Right lung (tissue), 2 donors: ENCODE measurements at regions not wholly inside any gene's neighbourhood (a gene's known extent, or its start where the extent isn't known, plus 50 kb on each side); places are given as distances from the start of the nearest gene placed in this dataset.
A peak's percentile ranks its signal among the peaks of the same experiment; 100 is the strongest.

Experiments used
- DNase-seq, 2 donors: peaks; one replicate each; pipeline ENCODE4 v3.0.0-alpha.2; 2013

DNA sequence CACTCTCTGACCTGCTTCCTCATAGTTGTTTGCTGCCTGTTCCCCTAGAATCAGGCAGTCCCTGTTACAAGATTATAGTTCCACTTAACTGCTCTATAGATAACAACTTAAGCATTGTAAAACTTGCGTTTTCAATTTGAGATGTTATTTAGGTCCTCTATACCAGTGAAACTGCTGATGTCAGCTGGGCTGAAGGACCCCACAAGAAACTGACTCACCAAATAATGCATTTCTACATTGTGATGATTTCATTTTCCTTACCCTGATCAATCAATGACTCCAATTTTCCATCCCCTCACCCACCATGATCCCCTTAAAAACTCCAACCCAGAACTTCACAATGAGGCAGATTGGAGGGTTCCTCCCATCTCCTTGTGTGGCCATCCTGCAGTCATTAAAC is 280.7 kb downstream of the SLITRK1 start:
- no peak for DNase-seq

DNA sequence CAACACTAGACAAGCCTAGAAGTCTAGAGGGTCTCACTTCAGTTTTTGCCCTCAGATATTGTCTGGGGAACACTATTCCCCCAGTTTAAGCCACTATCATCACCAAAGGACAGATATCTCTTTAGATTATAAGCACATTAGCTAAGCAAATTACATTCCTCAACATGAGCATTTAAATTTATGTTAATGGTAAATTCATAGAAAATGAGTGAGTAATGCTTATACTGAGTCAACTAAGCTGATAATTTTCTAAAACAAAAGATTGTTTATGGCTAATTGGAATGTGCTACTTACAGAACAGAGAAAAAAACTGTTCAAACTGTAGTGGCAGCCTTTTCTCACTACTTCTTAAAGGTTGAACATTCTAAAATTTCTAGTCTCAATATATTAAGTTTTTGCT is 290.2 kb downstream of the SLITRK1 start:
- DNase-seq = no peak

DNA sequence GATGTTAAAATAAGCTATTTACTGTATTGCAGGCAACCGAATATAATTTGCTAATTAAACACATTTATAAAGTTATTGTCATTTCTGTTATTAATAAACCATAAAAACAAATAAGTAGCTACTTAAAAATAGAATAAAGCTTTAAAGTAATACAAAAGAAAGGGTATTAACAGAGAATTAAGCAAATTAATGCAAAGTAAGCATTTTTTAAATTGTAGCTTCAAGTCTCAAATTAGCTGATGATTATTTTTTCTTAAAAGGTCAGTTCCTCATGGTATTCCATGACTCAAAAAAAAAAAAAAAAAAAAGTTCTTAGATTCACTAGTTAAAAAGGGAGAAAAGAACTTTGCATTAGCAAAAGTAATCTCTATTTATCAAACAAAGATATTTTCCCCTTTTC is 292.5 kb downstream of the SLITRK1 start:
- DNase-seq = no peak

DNA sequence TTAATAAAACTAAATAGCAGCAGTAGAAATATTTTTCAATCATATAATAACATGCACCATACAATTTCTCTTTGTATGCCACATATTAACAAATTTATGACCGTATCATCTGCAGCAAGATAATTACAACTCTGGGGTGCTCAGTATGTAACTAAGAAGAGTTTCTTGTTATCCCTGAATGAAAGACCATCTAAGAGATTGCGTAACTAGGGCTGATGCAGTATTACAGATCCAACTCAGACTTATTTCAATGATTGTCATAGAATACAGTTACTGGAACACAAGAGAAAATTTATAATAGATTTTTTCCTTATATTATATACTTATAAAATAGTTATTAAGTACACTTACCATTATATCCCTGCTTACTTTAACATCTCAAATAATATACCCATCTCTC is 305.1 kb downstream of the SLITRK1 start:
- DNase-seq = no peak

DNA sequence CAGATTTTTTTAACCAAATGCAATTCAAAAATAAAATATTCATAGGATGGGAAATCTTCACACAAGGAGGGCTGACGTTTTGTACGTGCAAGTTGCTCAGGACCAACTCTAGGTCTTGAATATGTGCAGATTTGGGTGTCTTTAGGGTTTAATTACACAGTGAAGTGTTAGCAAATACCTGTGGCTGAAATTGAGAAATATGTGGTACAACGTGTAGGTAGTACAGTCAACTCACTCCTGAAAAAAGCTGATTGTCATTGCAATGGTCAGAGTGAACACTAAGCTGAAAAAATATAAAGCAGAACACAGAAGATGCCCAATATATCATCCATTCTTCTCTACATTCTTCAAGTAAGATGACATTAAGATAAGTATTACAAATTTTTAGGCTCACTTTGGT is 314.3 kb downstream of the SLITRK1 start:
- no peak for DNase-seq

DNA sequence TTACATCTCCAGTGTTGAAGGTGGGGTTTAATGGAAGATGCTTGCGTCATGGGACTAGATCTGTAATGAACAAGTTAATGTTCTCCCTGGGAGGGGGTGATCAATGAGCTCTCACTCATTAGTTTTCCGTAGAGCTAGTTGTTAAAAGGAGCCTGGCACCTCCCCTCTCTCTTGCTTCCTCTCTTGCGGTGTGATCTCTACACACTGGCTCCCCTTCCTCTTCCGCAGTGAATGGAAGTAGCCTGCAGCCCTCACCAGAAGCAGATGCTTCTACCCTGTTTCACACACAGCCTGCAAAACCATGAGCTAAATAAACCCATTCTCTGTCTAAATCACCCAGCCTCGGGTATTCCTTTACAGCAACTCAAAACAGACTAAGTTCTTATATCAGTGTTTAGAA is 318.8 kb downstream of the SLITRK1 start:
- no peak for DNase-seq

DNA sequence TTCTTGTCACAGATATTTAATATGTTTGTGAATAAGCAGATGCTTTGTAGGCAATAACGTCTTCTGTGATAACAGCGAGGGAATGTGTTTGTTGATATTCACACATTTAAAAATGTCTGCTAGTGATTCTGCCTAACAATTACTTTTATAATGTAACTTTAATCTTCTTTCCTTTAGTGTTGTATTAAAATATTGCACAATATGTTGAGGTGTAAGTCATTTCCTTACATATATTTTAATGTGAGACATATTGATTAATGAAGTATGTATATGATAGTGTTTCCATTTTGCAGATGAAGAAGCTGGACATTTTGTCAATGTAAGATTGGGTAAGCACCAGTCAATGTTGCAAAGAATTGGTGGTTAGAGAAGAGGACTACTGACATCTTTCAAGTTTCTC is 324.4 kb downstream of the SLITRK1 start:
- no peak for DNase-seq

DNA sequence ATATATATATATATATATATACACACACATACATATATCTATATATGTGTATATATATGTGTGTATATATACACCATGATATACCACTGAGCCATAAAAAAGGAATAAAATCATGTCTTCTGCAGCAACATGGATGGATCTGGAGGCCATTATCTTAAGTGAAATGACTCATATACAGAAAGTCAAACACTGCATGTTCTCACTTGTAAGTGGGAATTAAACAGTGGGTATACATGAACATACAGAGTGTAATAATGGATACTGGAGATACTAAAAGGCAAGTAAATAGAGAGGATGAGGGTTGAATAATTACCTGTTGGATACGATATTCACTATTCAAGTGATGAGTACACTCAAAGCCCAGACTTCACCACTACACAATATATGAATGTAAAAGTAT is 332.6 kb downstream of the SLITRK1 start:
- DNase-seq = no peak

DNA sequence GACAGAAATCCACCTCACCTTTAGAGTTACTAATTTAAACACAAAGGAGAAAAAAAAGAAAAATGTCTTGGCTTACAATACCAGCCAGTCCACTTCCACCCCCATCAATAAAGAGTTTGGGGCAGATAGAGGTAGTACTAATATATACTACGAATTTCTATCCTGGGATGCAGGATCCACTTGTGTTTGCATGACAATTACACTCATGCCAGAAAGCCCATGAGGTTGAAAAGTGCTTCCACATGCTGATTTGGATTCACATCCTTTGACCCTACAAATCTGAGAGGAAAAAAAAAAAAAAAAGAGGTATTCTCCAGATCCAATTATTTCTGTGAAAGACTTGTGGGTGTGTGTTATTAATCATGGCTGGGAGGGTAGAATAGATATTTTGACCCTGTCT is 335.2 kb downstream of the SLITRK1 start:
- no peak for DNase-seq

DNA sequence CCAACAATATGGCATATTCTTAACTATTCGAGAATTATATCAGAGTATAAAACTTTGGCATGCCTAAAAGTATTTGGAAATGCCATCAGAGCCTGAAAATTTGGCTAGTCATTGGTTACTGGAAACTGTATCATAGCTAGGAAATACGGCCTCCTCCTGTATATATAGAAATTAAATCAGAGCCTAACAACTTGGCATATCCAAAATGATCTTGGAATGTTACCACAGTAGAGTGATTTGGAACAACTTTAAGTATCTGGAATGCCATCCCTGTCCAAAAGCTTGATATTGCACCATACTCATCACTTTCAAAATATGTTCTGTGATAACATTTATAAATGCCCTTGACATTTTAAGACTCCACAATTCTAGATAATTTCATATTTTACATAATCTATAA is 335.8 kb downstream of the SLITRK1 start:
- no peak for DNase-seq

DNA sequence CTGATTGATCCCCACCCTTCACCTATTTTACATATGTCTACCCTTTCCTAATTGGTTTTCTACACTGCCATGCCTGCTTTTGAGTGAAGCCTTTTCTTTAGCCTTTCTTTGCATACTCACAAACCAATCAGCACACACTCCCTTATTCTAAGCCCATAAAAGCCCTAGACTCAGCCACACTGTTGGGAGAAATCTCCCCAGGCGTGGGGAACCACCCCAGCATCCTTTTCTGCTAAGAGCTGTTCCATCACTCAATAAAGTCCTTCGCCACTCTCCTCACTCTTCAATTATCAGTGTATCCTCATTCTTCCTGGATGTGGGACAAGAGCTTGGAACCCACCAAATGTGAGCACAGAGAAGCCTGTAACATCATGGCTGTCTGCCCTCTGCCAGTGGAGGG is 343.6 kb downstream of the SLITRK1 start:
- no peak for DNase-seq

DNA sequence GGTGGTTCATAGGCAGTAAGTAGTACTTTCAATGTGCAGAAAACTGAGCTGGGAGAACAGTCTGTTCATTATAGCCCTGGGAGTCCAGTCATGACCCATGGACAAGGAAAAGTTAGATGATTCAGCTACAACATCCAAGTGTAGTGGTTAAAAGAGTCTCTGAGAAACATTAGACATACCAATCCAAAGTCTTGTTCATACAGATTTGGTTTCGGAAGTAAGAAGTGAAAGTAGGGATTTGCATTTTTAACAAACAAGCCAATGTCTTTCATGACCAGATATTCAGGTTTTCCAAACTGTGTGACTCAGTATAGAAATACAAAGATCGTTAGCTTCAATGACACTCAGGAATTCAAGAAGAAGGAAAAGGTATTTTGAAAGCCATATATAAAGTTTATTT is 345.3 kb downstream of the SLITRK1 start:
- no peak for DNase-seq

DNA sequence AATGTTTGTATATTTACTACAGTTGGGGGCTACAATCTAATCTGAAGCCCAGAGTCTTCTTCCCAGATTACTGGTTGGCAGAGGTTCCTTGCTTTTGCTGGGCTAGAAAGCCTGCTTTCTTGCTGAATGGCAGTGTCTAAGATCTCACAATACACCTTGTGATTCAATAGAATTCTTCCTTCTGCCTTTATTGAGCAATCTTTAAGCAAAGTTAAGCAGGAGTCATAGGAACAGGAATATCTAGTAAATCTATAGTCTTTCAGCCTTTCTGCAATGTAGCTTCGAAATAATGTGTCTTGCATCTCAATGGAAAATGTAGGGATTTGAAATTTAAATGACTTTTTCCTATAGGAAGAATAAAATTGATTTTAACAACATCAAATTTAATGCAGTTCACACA is 346.1 kb downstream of the SLITRK1 start:
- no peak for DNase-seq

DNA sequence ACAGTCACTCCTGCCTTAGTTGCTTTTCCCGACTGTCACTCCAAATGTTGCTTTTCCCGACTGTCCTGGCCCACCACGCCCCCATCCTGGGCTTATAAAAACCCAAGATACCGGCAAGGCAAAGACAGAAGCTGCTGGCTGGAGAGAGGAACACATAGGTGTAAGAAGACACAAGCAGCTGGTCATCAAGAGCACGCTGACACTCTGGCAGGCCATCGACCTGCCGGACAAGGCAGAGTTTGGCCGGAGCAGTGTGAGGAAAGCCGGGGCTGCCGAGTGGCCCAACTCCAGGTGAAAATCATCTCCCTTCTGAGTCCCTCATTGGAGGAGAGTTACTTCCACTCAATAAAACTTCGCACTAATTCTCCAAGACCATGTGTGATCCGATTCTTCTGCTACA is 349.5 kb downstream of the SLITRK1 start:
- DNase-seq = no peak

DNA sequence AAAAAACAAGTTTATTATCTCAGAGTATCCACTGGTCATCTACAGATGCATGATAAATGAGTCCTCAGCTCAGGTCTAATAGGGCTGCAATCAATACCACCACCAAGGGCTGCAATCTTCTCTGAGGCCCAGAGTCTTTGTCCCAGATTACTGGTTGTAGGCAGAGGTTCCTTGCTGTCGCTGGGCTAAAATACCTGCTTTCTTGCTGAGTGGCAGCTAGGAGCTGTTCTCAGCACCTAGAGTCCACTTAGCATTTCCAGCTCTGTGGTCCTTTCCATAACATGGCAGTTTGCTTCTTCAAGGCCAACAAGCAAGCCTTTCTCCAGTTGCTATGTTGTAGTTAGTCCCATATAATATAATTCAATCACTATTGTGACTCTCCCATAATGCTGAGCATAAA is 351.3 kb downstream of the SLITRK1 start:
- no peak for DNase-seq

DNA sequence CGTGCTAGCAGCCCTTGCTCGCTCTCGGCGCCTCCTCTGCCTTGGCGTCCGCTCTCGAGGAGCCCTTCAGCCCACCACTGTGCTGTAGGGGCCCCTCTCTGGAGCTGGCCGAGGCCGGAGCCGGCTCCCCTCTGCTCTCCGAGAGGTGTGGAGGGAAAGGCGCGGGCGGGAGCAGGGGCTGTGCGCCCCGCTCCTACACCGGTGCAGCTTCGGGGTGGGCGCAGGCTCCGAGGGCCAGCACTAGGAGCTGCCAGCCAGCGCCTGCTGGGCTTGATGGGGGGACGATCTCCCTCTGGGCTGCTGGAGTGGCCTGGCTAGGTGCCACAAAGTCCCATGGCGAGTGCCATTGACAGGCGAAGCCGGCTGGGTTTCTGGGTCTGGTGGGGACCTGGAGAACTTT is 365.5 kb downstream of the SLITRK1 start:
- DNase-seq = no peak

DNA sequence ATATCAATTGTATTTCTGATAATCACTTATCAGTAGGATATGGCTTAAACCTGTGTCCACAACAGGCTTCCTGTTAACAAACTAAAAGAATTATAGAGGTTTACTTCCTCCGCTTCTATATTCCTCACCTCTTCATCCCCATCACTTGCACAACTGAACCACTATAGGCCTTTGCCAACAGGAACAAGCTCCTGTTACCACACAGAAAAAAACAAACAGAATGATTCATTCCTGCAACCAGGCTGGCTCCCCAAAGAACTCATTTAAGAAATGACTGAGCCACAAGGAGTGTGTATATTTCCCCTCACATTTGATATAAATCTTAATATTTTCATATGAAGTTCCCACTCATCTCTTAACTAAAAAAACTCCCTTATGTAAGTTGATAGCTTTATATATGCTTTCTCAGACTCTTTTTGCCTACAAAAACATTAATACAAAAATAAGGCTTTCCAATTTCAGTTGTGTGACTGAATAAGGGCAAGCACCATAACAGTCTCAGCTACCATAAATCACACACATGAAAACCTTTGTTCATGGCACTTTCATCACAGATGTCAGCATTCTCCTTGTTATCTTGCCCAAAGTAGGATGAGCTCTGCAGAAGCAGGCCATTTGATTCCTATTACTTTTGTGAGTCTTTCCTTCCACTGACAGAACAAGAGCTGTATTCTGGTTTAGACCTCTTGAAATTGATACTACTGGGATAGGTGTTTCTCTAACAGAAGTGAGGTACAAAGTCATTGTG is 366.8 kb downstream of the SLITRK1 start:
- no peak for DNase-seq

DNA sequence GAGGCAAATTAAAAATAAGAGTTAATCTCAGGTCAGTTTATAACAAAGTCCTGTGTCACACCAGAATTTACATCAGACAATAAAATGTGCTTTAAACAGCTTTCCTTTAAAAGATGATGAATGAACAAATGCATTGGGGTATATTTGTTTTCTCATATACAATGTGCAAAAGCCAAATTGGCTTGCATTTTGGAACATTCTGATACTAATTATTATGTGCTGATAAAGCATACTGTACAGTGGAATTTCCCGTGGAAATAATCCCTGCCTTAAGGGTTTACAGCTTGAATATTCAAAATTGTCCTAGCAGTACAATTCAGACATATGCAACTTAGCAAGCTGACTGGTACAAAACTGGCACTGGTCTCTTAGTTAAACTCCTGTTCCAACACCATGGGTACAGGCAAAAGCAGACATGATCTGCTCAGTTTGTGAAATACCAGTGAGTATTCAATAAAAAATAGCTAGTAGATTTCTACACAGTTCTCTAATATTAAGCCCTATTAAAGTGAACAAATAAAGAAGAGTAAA is 373.4 kb downstream of the SLITRK1 start:
- DNase-seq = peak; percentile 23 to 47

DNA sequence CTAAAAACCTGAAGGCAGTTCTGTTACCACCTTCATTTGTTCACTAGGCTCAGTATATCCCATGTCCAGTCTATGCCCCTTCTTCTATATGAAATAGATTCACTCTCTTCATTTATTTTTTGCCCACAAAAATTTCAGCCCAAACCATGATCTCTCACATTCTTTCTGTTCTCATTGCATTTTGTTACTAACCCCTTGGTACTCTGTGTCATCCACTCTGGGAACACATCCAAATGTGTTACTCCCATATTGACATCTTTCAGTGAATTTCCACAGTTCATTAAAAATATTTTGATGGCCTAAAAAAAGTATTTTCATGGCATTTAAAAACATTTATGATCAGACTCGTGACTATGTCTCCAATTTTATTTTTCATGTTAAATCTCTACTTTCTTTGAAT is 378.9 kb downstream of the SLITRK1 start:
- DNase-seq = no peak

DNA sequence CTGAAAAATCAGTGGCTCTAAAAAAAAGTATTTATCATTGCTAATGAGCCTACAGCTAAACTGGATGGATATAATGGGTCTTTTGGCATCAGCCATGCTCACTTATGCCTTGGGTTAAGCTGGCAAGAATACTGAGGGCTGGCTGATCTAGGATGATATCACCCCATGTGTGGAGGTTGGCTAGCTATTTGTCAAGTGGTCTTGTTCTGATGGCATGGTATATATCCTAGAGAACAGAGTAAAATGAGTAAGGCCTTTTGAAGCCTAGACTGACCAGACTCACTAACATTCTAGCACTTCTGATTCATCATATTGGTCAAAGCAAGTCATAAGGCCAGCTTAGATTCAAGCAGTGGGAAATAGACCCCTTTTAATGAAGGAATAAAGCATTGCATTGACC is 383.0 kb downstream of the SLITRK1 start:
- DNase-seq = no peak

DNA sequence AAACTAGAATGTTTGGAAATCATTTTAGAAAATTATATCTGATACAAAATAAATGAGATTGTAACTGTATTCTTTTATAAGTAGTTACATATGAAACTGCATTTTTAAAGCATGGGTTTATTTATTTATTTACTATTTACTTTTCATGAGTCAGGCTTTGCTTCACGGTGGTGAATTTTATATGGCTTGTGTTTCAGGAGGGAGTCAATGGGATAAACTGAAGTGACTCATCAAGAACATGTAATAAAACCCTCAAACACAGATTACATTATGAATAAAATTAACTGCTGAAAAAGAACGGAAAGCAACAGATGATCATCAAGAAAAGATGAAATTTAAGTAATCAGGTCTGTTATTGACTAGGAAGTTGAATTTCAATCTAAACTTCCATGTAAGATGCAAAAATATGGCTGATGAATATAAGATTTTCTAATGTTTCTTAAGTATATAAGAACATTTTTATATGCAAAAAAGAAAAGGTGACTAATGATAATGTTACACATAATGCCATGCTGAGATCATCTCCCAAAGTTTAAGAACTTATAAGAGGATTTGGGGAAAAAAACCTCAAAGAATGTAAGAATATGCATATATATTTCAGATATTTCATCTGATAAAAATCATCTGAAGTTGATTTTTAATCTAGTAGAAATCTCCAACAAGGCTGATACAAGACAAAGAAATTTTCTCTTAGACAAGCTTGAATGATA is 383.6 kb downstream of the SLITRK1 start:
- DNase-seq = no peak

DNA sequence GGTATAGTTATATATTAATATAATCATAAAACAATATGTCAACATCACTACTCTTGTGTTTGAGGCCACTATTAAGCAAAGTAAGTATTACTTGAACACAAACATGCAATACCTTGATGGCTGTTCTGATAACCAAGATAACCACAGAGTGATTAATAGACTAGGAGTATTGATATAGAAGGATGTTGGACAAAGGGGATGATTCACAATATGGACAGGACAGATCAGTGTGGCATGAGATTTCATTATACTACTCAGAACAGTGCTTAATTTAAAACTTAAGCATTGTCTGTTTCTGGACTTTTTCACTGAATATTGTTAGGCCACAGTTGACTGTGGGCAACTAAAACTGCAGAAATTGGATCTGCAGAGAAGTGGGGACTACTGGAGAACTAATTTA is 384.2 kb downstream of the SLITRK1 start:
- DNase-seq = no peak

DNA sequence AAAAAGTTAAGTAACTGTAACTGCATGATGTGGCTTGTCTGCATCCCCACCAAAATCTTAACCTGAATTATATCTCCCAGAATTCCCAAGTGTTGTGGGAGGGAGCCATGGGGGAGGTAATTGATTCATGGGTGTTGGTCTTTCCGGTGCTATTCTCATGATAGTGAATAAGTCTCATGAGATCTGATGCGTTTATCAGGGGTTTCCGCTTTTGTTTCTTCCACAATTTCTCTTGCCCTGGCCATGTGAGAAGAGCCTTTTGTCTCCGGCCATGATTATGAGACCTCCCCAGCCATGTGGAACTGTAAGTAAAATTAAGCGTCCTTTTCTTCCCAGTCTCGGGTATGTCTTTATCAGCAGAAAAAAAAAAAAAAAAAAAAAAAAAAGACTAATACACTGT is 385.8 kb downstream of the SLITRK1 start:
- DNase-seq = no peak

DNA sequence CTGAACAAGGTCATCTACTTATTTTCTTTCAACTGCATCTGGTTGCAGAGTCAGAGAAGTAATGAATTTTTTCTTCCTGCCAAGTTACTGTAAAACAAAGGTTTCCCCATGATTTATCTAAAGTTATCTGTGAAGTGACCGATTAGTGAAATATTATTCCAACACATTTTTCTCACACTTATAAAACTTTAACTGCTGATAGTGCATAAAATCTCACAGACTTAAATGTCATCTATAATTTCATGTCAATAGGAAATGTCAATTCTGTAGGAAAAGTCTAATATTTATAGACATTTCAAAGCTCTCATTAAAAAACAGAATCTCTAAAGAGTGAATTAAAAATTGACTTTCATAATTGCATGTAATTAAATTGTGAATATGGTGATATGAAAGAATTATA is 397.2 kb downstream of the SLITRK1 start:
- DNase-seq = no peak
